ENCODE measurements at regions not wholly inside any gene's neighbourhood (a gene's known extent, or its start where the extent isn't known, plus 50 kb on each side); places are given as distances from the start of the nearest gene placed in this dataset.
"Not testable (repeated sequence)": the region's sequence is repeated elsewhere in the genome, so short reads cannot be mapped to it uniquely, and the experiment has no call there.

- TF ChIP-seq, protein P1, sequence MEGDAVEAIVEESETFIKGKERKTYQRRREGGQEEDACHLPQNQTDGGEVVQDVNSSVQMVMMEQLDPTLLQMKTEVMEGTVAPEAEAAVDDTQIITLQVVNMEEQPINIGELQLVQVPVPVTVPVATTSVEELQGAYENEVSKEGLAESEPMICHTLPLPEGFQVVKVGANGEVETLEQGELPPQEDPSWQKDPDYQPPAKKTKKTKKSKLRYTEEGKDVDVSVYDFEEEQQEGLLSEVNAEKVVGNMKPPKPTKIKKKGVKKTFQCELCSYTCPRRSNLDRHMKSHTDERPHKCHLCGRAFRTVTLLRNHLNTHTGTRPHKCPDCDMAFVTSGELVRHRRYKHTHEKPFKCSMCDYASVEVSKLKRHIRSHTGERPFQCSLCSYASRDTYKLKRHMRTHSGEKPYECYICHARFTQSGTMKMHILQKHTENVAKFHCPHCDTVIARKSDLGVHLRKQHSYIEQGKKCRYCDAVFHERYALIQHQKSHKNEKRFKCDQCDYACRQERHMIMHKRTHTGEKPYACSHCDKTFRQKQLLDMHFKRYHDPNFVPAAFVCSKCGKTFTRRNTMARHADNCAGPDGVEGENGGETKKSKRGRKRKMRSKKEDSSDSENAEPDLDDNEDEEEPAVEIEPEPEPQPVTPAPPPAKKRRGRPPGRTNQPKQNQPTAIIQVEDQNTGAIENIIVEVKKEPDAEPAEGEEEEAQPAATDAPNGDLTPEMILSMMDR (IDR thresholded peaks at IDR 0.05): no peak
- TF ChIP-seq POLR2A (IDR thresholded peaks at IDR 0.05): no peak
- no peak for DNase-seq
- Histone ChIP-seq H3K36me3 (replicated peaks in 1 of 2; ENCODE audit: insufficient read depth in 1 of 2, low read depth in 2 of 2) (no peaks in the 10 kb centered on the region), H3K4me3 (no peak overlapping the region), H3K9me3 (no peaks in the 10 kb centered on the region), H3K27ac (no peak overlapping the region), H3K27me3 (no peaks in the 10 kb centered on the region), H3K4me1 (no peaks in the 10 kb centered on the region)
- no peak for ATAC-seq
- intact Hi-C loops (cut with DNase I): no loop called here
- WGBS, 2 donors: 89 to 94% methylated on average over 1 of the region's 1 CpG
Measured at GRCh38 chr3:153856932-153857331, 264.3 kb upstream of the ARHGEF26 start.

DNA sequence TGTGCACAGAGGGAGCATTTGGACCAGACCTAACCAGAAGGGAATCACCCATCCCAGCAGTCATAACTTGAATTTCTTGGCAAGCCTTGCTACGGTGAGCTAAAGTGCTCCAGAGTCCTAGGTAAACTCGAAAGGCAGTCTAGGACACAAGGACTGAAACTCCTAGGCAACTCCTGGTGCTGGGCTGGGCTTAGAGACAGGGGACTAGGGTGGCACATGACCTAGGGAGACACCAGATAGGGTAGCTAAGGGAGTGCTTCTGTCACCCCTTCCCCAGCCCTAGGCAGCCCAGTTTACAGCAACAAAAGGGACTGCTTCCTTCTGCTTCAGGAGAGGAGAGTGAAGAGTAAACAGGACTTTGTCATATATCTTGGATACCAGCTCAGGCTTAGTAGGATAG is 256.4 kb upstream of the ARHGEF26 start:
- no peaks in the 10 kb centered on the region for H3K9me3 ChIP-seq
- no peak overlapping the region for H3K27ac ChIP-seq
- ATAC-seq: no peak
- H3K36me3 ChIP-seq (replicated peaks in 1 of 2; ENCODE audit: insufficient read depth in 1 of 2, low read depth in 2 of 2): no peaks in the 10 kb centered on the region
- no peaks in the 10 kb centered on the region for H3K4me1 ChIP-seq
- DNase-seq: no peak
- no peaks in the 10 kb centered on the region for H3K27me3 ChIP-seq
- intact Hi-C loops (cut with DNase I): no loop called here
- H3K4me3 ChIP-seq: no peak overlapping the region
- TF ChIP-seq, protein P1 (IDR thresholded peaks at IDR 0.05): no peak
- no peak for TF ChIP-seq POLR2A (IDR thresholded peaks at IDR 0.05)
- 48 to 92% methylated on average over 2 of the region's 2 CpGs for WGBS, 2 donors

DNA sequence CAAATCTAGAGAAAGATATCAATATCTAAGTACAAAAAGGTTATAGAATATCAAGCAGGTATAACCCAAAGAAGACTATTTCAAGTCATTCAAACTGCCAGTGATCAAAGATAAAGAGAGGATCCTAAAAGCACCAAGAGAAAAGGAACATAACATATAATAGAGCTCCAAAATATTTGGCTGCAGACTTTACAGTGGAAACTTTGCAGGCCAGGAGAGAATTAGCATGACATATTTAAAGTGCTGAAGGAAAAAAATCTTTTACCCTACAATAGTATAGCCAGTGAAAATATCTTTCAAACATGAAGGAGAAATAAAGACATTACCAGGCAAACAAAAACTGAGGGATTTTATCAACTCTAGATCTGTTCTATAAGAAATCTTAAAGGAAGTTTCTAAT is 254.3 kb upstream of the ARHGEF26 start:
- no peak for TF ChIP-seq POLR2A (IDR thresholded peaks at IDR 0.05)
- TF ChIP-seq, protein P1 (IDR thresholded peaks at IDR 0.05): no peak
- Histone ChIP-seq H3K9me3 (no peaks in the 10 kb centered on the region), H3K36me3 (replicated peaks in 1 of 2; ENCODE audit: insufficient read depth in 1 of 2, low read depth in 2 of 2) (no peaks in the 10 kb centered on the region), H3K4me1 (no peaks in the 10 kb centered on the region), H3K4me3 (no peak overlapping the region), H3K27ac (no peak overlapping the region), H3K27me3 (no peaks in the 10 kb centered on the region)
- DNase-seq (no peak), ATAC-seq (no peak)
- intact Hi-C loops (cut with DNase I): no loop called here

- WGBS, 2 donors: 74 to 84% methylated on average over 2 of the region's 2 CpGs
- DNase-seq; H3K27ac ChIP-seq; ATAC-seq; H3K27me3 ChIP-seq; H3K9me3 ChIP-seq; H3K36me3 ChIP-seq (replicated peaks in 1 of 2; ENCODE audit: insufficient read depth in 1 of 2, low read depth in 2 of 2); H3K4me3 ChIP-seq; intact Hi-C loops (cut with DNase I); H3K4me1 ChIP-seq: not testable (repeated sequence)
Measured at GRCh38 chr3:153874348-153874747, 246.8 kb upstream of the ARHGEF26 start.

DNA sequence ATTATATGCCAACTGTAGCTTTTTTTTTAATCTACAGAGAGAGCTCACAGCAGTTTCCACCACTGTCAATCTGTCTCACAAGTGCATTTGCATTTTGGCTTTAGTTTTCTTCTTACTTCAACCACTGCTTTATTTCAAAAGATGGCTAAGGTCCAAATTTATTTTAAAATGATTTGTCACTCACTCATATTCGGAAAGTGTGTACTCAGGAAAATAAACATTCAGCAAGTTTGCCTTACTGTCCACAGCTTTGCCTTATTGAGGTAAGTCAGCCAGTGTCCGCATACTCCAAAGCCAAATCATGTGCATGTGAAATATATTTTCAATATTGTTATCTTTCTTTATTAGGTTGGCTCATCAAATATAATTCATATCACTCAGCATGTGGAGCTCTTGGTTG is 240.7 kb upstream of the ARHGEF26 start:
- Histone ChIP-seq H3K27ac (no peak overlapping the region), H3K27me3 (no peaks in the 10 kb centered on the region), H3K36me3 (replicated peaks in 1 of 2; ENCODE audit: insufficient read depth in 1 of 2, low read depth in 2 of 2) (no peaks in the 10 kb centered on the region), H3K4me3 (no peak overlapping the region), H3K9me3 (no peaks in the 10 kb centered on the region), H3K4me1 (no peaks in the 10 kb centered on the region)
- no peak for DNase-seq
- ATAC-seq: no peak
- TF ChIP-seq, protein P1 (IDR thresholded peaks at IDR 0.05): no peak
- TF ChIP-seq POLR2A (IDR thresholded peaks at IDR 0.05): no peak
- intact Hi-C loops (cut with DNase I): no loop called here
- 43 to 50% methylated on average over 2 of the region's 2 CpGs for WGBS, 2 donors

Data from body of pancreas (tissue), 4 donors.